IMR-90 (cell line): ENCODE measurements at regions not wholly inside any gene's neighbourhood (a gene's known extent, or its start where the extent isn't known, plus 50 kb on each side); places are given as distances from the start of the nearest gene placed in this dataset.

Experiments
- ATAC-seq: fragments of 200-7000 bp; cut with Tn5 transposase; 2 replicates; pipeline ENCODE4 v1.9.1; 2020; ENCODE audit warnings: low read depth, mild to moderate bottlenecking, moderate library complexity
- BruUV-seq: library from RNA; stranded (reverse); fragments of 400-500 nt; replicated peaks from 2 replicates; lab custom pipeline; 2021; lab: Mats Ljungman, UMichigan
- CTCF ChIA-PET: fragments of 300-600 bp; formaldehyde crosslinking; extraction: SDS; loops from one replicate; lab custom pipeline; 2021; ENCODE audit warnings: antibody characterized with exemption; lab: Yijun Ruan, JAX
- POLR2A ChIA-PET: fragments of 300-600 bp; sonication (Branson Sonifier 250); formaldehyde crosslinking; loops from one replicate; lab custom pipeline; 2022; ENCODE audit warnings: antibody characterized with exemption; ENCODE audit not compliant: unreplicated experiment; lab: Charles Lee
- DNase-seq: peaks from one replicate; pipeline ENCODE4 v3.0.0; 2013
- H2AFZ ChIP-seq: replicated peaks from 2 replicates; pipeline ENCODE3; 2013; ENCODE audit warnings: low read length, mild to moderate bottlenecking; ENCODE audit not compliant: poor library complexity
- H2AK5ac ChIP-seq: 2 replicates; pipeline ENCODE4 v1.6.1; 2013; ENCODE audit warnings: low read depth, low read length, inconsistent platforms
- H2AK9ac ChIP-seq: replicated peaks from 2 replicates; pipeline ENCODE3; 2013; ENCODE audit warnings: mild to moderate bottlenecking, low read depth, low read length, moderate library complexity; ENCODE audit not compliant: poor library complexity
- H2BK120ac ChIP-seq: 2 replicates; pipeline ENCODE4 v1.6.1; 2013; ENCODE audit warnings: low read depth, low read length, inconsistent platforms
- H2BK15ac ChIP-seq: 3 replicates; pipeline ENCODE4 v1.6.1; 2013; ENCODE audit warnings: low read depth, low read length, inconsistent platforms
- H2BK20ac ChIP-seq: 2 replicates; pipeline ENCODE4 v1.6.1; 2013; ENCODE audit warnings: low read depth, mild to moderate bottlenecking, inconsistent platforms, low read length, moderate library complexity
- H2BK5ac ChIP-seq: 2 replicates; pipeline ENCODE4 v1.6.1; 2013; ENCODE audit warnings: mild to moderate bottlenecking, low read depth, low read length, inconsistent platforms; ENCODE audit not compliant: poor library complexity, severe bottlenecking
- H3K14ac ChIP-seq: replicated peaks from 2 replicates; pipeline ENCODE4 v1.6.1; 2013; ENCODE audit warnings: low read depth, low read length, inconsistent platforms
- H3K18ac ChIP-seq: 2 replicates; pipeline ENCODE4 v1.6.1; 2013; ENCODE audit warnings: low read depth, low read length, control low read depth
- H3K23ac ChIP-seq: 2 replicates; pipeline ENCODE4 v1.6.1; 2013; ENCODE audit warnings: low read depth, low read length, inconsistent platforms
- H3K27ac ChIP-seq: 2 replicates; pipeline ENCODE4 v1.5.1; 2013; ENCODE audit warnings: mild to moderate bottlenecking, control low read depth, low read length; ENCODE audit not compliant: insufficient read depth
- H3K27me3 ChIP-seq: 2 replicates; pipeline ENCODE4 v1.6.1; 2013; ENCODE audit warnings: low read length; ENCODE audit not compliant: control insufficient read depth, insufficient read depth
- H3K36me3 ChIP-seq: 2 replicates; pipeline ENCODE4 v1.6.1; 2013; ENCODE audit warnings: low read length, mixed read lengths; ENCODE audit not compliant: control insufficient read depth, insufficient read depth
- H3K4ac ChIP-seq: 2 replicates; pipeline ENCODE4 v1.6.1; 2013; ENCODE audit warnings: low read depth, low read length, inconsistent platforms
- H3K4me1 ChIP-seq: 2 replicates; pipeline ENCODE4 v1.6.1; 2013; ENCODE audit warnings: low read length, mixed read lengths; ENCODE audit not compliant: control insufficient read depth, insufficient read depth
- H3K4me2 ChIP-seq: 2 replicates; pipeline ENCODE4 v1.6.1; 2013; ENCODE audit warnings: low read depth, mild to moderate bottlenecking, control low read depth, low read length, moderate library complexity
- H3K4me3 ChIP-seq: 2 replicates; pipeline ENCODE4 v1.5.1; 2013; ENCODE audit warnings: low read depth, mild to moderate bottlenecking, control low read depth, low read length, moderate library complexity; ENCODE audit not compliant: insufficient read depth
- H3K56ac ChIP-seq: 2 replicates; pipeline ENCODE4 v1.6.1; 2013; ENCODE audit warnings: low read length, inconsistent platforms; ENCODE audit not compliant: insufficient read depth; ENCODE audit errors: extremely low read depth
- H3K79me1 ChIP-seq, 2 experiments: 2 replicates each; pipeline ENCODE4 v1.6.1; 2013; ENCODE audit warnings: low read length in 2 of 2, inconsistent platforms in 1 of 2, low read depth in 1 of 2
- H3K9ac ChIP-seq: 2 replicates; pipeline ENCODE4 v1.6.1; 2013; ENCODE audit warnings: low read depth, low read length, control low read depth
- H3K9me1 ChIP-seq: 2 replicates; pipeline ENCODE4 v1.6.1; 2013; ENCODE audit warnings: low read length, inconsistent platforms; ENCODE audit not compliant: insufficient read depth
- H3K9me3 ChIP-seq: 2 replicates; pipeline ENCODE4 v1.6.1; 2013; ENCODE audit warnings: low read length; ENCODE audit not compliant: control insufficient read depth, insufficient read depth
- H4K20me1 ChIP-seq: 2 replicates; pipeline ENCODE4 v1.6.1; 2013; ENCODE audit warnings: low read length, inconsistent platforms; ENCODE audit not compliant: insufficient read depth
- H4K5ac ChIP-seq: 2 replicates; pipeline ENCODE4 v1.6.1; 2013; ENCODE audit warnings: mild to moderate bottlenecking, low read depth, low read length, control low read depth
- H4K8ac ChIP-seq, 2 experiments: 2 replicates each; pipeline ENCODE4 v1.6.1; 2013; ENCODE audit warnings: low read depth in 2 of 2, low read length in 2 of 2, control low read depth in 1 of 2, inconsistent platforms in 1 of 2
- H4K91ac ChIP-seq: 2 replicates; pipeline ENCODE4 v1.6.1; 2013; ENCODE audit warnings: low read depth, low read length, inconsistent platforms; ENCODE audit not compliant: insufficient read depth
- RCOR1 ChIP-seq: IDR thresholded peaks from 2 replicates; pipeline ENCODE4 v1.6.1; 2012; ENCODE audit warnings: mild to moderate bottlenecking, low read length, improper control_type of control experiment; ENCODE audit not compliant: insufficient replicate concordance
- WGBS, 2 experiments: methylation state at CpG; one replicate each; pipeline versions ENCODE4 v1.1.5 to v1.1.7; 2013; ENCODE audit warnings: missing lambda C conversion rate in 2 of 2; ENCODE audit not compliant: insufficient read length in 1 of 2; ENCODE audit errors: extremely low coverage in 2 of 2; 5-methylcytosine and 5-hydroxymethylcytosine counted together
- dilution Hi-C: fragments of 300-500 bp; cut with HindIII; formaldehyde crosslinking; loops from one replicate; pipeline ENCODE4 v1.14.3; 2018; ENCODE audit warnings: low sequenced_read_pairs; ENCODE audit not compliant: unreplicated experiment
- in situ Hi-C: fragments of 300-500 bp; cut with MboI; formaldehyde crosslinking; loops from 3 replicates; pipeline ENCODE4 v1.14.3; 2019; ENCODE audit warnings: low sequenced_read_pairs, inconsistent platforms, mixed read lengths
- intact Hi-C: fragments of 100-400 bp; cut with micrococcal nuclease; formaldehyde crosslinking; loops from 2 replicates; pipeline ENCODE4 v1.10.0; 2022

GRCh38 chr22:22811016-22812009, 76.3 kb upstream of the IGLL5 start:
- Histone ChIP-seq H2BK15ac (no peak overlapping the region), H3K9ac (no peak overlapping the region), H3K4me2 (no peak overlapping the region), H3K23ac (no peak overlapping the region), H2BK120ac (no peak overlapping the region), H3K36me3 (no peaks in the 10 kb centered on the region), H4K91ac (no peak overlapping the region), H3K4ac (no peak overlapping the region), H3K27me3 (no peaks in the 10 kb centered on the region; the same call in 1 of the 2 replicates), H3K9me1 (no peaks in the 10 kb centered on the region), H2BK20ac (no peak overlapping the region), H4K5ac (no peak overlapping the region), H3K79me1 (no peaks in the 10 kb centered on the region), H2BK5ac (no peak overlapping the region), H2AK9ac (no peak overlapping the region), H3K14ac (no peak overlapping the region), H4K8ac (no peak overlapping the region), H4K20me1 (no peaks in the 10 kb centered on the region), H2AFZ (no peak overlapping the region), H3K9me3 (no peaks in the 10 kb centered on the region), H3K27ac (no peak overlapping the region), H3K4me1 (no peaks in the 10 kb centered on the region), H2AK5ac (no peak overlapping the region), H3K56ac (no peak overlapping the region), H3K4me3 (no peak overlapping the region), H3K18ac (no peak overlapping the region)
- ATAC-seq (no peak), DNase-seq (no peak)
- WGBS, 2 experiments, result no CpG with 5 or more reads among the region's 8 CpGs
- ChIA-PET POLR2A (no interaction called here), CTCF (interaction anchor here (1.3 kb wide), 1 partner anchor 12 kb away, joined by 3 read pairs; no protein-coding TSS in a partner anchor)
- dilution Hi-C loops (no loop called here), in situ Hi-C loops (no loop called here), intact Hi-C loops (no loop called here)
- no peak for TF ChIP-seq RCOR1
- BruUV-seq, result no TSS peak
